Fibroblast of peridontal ligament (primary cell): ENCODE measurements at regions not wholly inside any gene's neighbourhood (a gene's known extent, or its start where the extent isn't known, plus 50 kb on each side); places are given as distances from the start of the nearest gene placed in this dataset.
"Not testable (repeated sequence)": the region's sequence is repeated elsewhere in the genome, so short reads cannot be mapped to it uniquely, and the experiment has no call there.

Experiments
- DNase-seq: peaks from one replicate; pipeline ENCODE4 v3.0.0-alpha.2; 2010; ENCODE audit errors: extremely low read depth

DNA sequence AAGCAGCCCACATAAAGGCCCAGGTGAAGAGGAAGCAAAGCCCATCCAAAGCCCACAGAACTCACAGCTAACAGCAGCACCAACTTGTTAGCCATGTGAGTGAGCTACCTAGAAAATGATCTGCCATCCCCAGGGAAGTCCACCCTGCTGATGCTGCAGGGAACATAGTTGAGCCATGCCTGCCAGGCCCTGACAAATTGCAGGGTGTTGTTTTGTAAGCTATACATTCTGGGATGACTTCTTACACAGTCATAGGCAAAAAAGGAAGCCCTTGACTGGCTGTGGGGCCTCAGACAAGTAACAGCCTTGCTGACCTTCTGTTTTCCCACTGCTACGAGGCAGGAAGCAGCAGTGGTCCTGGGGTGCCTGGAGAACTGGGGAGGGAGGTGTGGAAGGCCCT lies 262.7 kb downstream of the MATN1 start:
- no peak for DNase-seq

DNA sequence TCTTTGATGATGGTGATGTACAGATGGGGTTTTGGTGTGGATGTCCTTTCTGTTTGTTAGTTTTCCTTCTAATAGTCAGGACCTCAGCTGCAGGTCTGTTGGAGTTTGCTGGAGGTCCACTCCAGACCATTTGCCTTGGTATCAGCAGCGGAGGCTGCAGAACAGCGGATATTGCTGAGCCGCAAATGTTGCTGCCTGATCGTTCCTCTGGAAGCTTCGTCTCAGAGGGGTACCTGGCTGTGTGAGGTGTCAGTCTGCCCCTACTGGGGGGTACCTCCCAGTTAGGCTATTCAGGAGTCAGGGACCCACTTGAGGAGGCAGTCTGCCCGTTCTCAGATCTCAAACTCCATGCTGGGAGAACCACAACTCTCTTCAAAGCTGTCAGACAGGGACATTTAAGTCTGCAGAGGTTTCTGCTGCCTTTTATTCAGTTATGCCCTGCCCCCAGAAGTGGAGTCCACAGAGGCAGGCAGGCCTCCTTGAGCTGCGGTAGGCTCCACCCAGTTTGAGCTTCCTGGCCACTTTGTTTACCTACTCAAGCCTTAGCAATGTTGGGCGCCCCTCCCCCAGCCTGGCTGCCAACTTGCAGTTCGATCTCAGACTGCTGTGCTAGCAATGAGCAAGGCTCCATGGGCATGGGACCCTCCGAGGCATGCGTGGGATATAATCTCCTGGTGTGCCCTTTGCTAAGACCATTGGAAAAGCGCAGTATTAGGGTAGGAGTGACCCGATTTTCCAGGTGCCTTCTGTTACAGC lies 264.5 kb downstream of the MATN1 start:
- DNase-seq: not testable (repeated sequence)

DNA sequence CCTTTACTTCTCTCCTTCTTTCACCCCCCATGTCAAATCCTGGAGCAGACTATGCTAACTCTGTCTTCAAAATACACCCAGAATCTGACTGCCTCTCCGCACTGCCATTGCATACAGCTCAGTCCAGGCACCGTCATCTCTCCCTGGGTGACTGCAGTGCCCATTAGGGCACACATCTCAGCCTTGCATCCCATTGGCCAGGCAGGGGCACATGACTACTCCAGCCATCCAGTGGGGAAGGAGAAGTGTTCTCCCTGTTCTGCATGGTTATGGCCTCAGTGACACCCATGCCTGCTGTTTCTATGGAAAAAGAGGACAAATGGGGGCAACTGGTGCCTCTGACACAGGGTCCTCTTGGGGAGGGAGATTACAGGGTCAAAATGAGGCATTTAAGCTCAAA lies 270.5 kb downstream of the MATN1 start:
- DNase-seq: no peak

DNA sequence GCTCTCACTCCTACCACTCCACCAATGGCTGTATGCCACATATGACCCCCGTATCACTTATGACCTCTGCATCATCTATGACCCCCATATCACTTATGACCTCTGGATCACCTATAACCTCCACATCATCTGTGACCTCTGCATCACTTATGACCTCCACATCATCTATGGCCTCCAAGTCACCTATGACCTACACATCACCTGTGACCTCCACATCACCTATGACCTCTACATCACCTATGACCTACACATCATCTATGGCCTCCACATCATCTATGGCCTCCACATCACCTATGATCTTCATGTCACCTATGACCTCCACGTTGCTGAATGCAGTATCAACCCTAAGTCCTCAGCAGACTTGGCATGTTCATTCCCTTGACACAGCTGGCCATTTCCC lies 271.2 kb downstream of the MATN1 start:
- no peak for DNase-seq

DNA sequence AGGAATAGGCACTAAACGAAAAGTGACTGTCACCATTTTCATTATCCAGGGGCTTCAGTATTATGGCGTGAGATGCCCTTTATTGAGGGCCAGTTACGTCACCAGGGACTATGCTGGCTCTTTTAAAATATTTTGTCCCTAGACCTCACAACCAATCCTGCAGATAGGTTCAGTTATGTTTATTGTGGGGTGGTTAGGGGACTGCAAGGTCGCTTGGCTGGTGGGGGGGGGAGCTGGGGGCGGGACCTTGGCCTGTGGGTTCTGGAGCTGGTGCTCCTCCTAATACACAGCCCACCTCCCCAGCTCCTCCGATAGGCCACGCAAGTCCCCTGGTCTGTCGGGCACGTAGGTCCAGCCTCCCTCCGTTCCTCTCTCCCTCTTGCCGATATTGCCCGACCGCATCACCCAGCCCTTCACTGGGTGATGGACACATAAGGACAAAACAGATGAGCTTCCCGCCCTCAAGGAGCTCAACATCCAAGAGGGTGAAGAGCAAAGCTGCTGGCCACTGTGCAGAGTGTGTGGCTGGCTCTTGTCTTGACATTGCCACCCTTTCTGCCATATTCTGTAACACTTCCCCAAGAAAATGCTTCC lies 271.8 kb downstream of the MATN1 start:
- DNase-seq: no peak

DNA sequence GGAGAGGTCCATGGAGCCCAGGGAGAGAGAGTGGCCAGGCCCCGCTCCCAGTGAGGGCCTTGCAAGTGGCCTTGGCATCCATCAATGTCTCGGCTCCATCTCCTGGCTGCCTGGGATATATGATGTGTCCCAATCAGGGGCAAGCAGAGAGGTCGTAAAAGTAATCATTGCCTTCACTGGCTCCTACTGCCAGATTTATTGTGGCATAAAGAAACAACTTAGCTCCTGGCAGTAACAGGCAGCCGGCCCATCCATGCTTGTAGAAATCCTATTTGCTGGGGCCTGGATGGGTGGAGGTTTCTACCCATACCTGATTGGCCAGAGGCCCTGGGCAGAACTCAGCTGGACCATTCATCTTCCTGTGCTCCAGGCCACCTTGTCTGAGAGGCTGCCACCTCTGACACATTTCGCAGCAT lies 272.6 kb downstream of the MATN1 start:
- no peak for DNase-seq

DNA sequence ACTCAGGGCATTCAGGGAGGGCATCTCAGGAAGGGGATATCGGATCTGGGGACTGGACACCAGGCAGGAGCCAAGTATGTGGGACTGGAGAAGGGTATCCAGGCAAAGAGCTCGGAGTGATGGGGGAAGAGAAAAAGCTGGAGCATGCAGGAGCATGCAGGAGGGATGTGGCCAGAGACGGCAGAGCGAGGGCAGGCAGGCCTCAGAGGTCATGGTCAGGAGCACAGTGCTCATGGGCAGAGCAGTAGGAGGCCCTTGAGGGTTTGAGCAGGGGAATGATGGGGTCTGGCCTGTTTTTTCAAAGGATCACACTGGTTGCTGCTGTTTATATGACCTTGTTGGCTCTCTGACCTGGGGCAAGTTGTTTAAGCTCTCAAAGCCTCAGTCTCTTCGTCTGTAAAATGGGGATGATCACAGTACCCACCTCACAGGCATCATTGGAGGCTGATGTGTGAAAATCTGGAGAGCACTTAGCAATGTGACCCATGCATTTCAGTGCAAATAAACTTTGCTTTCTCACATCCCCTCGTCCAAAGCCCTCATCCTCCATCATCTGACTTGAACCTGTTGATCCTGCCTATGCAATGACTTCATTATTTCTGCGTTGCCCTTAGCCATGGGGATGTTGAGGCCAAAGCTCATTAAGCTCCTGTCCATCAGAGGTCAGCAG lies 273.1 kb downstream of the MATN1 start:
- DNase-seq: no peak

DNA sequence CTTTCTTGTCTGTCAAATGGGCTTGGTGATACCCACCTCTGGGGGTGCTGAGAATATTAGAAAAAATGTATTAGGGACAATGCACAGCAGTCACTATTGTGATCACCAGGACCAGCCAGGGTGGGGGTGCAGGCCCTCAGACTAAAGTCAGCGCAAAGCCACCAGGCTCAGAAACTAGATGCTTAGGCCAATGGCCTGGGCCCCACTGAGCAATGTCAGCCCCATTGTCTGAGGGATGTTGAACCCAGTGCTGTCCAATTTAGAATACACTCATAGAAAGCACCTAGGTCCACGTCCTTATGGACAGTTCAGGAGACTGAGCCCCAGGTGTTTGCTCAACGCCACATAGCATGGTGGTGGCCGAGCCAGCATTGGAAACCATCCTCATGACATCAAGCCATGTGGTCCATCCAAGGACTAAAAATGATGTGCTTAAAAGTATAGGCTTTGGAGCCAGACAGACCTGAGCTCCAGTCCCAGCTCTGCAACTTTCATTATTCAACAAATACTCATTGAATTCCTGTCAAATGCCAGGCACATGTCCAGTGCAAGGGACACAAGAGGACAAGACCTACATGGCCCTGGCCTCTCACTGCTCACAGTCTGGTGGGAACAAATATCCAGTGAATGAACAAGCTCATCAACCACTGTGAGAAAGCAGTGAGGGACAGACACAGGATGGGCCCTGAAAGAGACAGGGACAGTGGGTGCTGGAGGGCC lies 273.8 kb downstream of the MATN1 start:
- DNase-seq: no peak

DNA sequence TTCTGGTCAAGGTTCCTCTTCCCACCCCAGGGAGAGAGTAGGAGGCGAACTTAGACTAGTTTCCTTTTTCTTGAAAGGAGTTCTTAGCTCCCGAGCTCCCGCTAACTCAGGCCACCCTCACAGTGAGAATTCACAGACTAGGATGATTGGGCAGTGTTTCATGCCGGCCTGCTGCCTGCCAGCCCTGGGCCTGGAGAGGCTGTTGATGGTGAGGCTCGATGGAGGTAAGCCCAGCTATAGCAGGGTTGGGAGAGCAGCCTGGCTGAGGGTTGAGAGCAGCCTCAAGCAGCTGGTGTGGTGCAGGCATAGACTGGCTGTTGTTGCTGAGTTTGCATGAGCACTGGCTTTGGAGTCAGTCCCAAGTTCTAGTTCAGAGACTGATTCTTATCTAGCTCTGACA lies 274.4 kb downstream of the MATN1 start:
- no peak for DNase-seq

DNA sequence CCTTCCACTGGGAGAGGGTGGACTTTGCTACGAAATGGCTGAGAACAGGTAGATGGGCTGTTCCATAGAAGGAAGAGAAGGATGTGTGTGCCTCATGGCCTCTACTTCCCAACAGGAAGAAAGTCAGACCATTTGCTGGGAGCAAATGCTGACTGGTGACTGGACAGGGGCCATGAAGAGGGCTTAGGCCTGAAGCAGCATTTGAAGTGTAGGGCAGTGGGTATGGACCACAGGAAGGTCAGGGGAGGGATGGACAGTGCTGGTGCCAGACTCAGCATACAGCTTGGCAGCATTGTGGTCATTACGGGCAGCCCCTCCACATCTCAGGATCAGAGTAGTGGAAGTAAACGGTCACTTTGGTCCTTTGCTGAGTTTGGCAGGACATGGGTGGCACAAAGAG lies 275.7 kb downstream of the MATN1 start:
- no peak for DNase-seq

DNA sequence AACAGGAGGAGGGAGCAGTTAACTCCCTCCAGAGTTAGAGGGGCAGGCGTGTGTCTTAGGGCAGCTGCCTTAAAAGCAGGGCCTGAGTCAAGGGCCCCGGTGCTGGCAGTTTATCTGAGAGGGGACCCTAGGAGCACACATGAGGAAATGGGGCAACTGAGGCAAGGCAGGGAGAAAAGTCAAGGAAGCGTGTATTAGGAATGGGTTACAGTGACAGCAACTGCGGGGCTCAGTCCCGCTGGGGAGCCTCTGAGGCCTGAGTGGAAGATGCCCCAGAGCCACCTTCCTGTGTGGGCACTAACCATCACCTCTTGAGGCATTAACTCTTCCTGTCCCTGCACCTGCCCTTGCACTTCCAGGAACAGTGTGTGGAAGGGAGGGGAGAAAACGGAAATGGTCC lies 276.3 kb downstream of the MATN1 start:
- DNase-seq: no peak

DNA sequence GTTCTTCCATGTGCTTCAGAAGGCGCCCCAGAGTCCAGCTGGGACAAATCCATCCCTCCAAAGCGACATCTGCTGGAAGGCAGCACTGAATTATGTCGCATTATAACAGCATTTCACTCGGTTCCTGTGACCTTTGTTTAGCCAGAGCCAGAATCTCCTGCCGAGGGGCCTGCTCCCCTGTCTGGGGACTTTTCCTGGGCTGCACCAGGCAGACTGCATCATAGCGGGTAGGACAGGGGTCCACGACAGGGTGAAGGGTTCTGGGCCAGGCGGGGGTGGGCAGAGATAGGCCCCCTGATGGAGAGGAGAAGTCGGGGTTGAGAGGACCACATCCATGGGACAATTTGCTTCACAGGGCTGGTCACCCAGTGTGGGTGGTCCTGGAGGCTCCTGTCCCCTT lies 276.9 kb downstream of the MATN1 start:
- no peak for DNase-seq

DNA sequence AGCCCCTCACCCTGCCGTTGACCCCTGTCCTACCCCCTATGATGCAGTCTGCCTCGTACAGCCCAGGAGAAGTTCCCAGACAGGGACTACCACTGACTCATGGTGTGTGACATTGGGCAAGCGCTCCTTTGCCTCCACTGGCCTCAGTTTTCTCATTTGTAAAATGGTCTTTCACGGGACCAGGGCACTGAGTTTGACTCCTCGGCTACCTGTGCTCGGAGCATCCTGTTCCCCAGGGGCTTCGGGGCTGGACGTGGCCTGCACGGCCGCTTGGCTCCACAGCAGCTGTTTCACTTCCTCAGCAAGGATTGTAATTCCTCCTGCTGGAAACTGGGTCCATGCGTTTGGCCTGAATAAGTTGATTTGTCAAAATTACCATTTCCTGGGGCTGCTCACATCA lies 277.3 kb downstream of the MATN1 start:
- DNase-seq: no peak

DNA sequence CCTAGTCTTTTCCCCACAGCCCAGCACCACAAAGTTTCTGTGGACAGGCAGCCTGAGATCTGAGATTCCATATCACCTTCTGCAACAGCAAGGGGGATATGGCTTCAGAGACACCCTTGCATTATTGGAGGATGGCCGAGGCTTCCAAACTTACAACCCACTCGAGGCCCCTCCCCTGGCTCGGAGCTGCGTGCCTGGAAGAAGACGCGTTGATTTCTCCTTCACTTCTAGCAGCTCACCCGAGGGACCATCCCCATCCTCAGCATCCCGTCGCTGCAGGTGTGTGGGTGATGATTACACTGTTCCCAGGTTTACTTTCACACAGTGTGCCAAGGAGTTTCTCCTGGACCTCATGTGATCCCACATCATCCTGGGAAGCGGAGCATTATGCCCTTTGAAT lies 277.9 kb downstream of the MATN1 start:
- DNase-seq: no peak

DNA sequence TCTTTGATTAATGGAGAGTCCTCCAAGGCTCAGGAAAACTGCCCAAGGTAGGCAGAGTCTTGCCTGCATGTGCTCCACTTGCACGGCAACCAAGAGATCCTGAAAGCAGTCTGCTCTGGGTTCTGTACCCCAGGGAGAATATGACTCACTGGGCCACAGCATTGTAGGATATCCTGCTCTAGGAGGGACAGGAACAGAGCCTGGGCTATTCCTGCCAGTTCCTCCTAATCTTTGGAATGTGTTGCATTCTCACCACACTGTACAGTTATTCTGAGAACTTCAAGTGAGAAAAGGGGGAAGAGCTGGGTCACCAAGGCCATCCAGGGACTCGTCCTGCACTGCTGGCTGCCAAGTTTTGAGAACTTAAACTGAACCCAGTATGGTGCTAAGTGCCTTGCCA lies 278.5 kb downstream of the MATN1 start:
- no peak for DNase-seq

DNA sequence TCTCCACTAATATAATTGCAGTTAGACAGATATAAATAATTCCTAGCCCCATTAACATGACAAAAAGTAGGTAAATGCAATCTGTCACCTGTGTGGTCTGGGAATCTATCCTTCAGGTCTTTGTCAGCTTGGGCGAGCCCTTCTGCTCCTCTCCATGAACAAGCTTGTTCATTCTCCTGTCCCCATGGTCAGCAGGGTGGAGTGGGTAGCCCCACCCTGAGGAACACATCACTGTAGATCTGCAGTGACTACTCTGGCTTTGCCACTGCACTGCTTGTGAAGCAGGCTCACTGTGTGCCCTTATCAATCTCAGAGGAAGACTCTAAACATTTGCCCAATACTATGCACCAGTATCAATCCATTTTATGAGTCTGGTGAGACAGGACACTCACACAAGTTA lies 279.0 kb downstream of the MATN1 start:
- DNase-seq: no peak

DNA sequence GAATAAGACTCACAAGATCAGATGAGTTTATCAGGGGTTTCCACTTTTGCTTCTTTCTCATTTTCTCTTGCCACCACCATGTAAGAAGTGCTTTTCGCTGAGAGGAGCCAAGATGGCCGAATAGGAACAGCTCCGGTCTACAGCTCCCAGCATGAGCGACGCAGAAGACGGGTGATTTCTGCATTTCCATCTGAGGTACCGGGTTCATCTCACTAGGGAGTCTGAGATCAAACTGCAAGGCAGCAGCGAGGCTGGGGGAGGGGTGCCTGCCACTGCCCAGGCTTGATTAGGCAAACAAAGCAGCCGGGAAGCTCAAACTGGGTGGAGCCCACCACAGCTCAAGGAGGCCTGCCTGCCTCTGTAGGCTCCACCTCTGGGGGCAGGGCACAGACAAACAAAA lies 285.1 kb downstream of the MATN1 start:
- not testable (repeated sequence) for DNase-seq

DNA sequence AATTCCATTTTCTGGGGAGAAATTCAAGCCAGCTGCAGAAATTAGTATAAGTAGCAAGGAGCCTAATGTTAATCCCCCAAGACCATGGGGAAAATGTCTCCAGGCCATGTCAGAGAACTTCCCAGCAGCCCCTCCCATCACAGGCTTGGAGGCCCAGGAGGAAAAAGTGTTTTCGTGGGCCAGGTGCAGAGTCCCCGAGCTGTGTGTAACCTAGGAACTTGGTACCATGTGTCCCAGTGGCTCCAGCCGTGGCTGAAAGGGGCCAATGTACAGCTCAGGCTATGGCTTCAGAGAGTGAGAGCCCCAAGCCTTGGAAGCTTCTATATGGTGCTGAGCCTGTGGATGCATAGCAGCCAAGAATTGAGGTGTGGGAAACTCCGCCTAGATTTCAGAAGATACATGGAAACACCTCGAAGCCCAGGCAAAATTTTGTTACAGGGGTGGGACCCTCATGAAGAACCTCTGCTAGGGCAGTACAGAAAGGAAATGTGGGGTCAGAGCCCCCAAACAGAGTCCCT lies 286.3 kb downstream of the MATN1 start:
- DNase-seq: no peak

DNA sequence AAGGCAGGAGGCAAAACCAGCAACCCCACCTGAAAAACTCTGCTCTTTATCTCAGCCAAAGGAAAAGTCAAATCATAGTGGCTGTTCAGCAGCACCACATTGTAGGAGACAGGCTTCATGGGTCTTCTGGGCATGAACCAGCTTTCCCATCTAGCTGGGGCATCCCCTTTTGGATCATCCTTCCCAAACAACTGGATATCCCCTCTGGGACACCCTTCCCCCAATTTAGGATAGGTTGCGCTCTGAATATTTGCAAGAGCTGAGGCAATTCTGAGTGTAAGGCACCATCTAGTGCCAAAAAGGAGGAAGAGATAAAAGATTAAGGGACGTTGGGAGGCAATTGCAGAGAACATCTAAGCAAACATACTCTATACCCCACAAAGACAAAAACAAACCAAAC lies 295.8 kb downstream of the MATN1 start:
- no peak for DNase-seq

DNA sequence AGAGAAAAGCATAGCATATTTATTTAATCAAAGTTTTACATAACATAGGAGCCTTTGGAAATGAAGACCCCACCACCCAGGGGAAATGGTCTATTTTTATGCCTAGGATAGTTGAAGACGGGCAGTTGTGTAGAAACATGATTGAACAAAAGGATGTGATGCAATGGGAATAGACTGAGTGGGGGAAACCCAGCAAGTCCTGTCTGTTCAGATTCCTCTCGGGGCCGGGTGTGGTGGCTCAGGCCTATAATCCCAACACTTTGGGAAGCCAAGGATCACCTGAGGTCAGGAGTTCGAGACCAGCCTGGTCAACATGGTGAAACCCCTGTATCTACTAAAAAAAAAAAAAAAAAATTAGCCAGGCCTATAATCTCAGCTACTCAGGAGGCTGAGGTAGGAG lies 298.3 kb downstream of the MATN1 start:
- no peak for DNase-seq

DNA sequence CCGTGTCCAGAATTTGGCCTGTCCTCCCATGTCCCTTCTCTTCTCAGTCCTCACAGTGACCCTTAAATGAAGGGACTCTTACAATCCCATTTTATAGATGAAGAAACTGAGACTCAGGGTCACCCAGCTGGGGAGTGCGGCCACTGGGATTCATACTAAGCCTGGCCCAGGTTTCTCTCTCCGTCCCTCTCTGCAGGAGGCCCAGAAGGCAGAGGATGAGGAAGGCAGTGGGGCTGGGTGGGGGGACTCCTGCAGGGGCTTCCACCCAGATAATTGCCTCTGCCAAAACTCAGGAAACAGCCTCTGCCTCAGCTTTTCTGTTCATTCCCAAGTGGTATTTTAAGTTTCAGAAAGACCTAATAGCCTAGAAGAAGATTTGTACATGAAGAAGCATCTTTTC lies 299.8 kb downstream of the MATN1 start:
- DNase-seq: no peak

DNA sequence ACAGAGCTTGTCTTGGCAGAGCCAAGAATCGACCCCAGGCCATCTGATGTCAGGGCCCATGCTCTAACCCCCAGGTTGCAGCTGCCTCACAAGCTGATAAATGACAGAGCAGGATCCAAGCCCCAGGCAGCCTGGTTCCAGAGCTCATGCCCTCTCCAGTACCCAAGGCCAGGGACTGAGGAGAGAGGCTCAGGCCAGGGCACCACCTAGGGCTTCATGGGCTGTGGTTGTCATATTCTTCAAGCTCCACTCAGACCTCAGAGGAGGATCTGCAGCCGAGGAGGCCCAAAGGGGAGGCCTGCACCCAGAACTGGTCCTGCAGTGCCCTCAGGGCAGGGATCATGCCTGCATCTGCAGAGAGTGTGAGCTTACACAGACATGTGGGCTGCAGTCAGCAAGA lies 301.1 kb downstream of the MATN1 start:
- no peak for DNase-seq
